Astrocyte of the cerebellum (primary cell): ENCODE measurements at regions not wholly inside any gene's neighbourhood (a gene's known extent, or its start where the extent isn't known, plus 50 kb on each side); places are given as distances from the start of the nearest gene placed in this dataset.

Experiments used
- DNase-seq: peaks from one replicate; pipeline ENCODE4 v3.0.0-alpha.2; 2011; ENCODE audit warnings: low read depth
- H3K4me3 ChIP-seq: 2 replicates; pipeline ENCODE4 v1.5.1; 2011; ENCODE audit warnings: mild to moderate bottlenecking, low read depth, low read length, moderate library complexity
- in situ Hi-C: cut with HindIII; loops from 2 replicates; pipeline ENCODE4 v1.10.0; 2017; ENCODE audit warnings: low sequenced_read_pairs
- TF ChIP-seq, protein P1 (sequence below): IDR thresholded peaks from 2 replicates; pipeline ENCODE4 v1.5.1; 2012; ENCODE audit warnings: low read length, low read depth, moderate library complexity, mild to moderate bottlenecking; ENCODE audit errors: missing control alignments

DNA sequence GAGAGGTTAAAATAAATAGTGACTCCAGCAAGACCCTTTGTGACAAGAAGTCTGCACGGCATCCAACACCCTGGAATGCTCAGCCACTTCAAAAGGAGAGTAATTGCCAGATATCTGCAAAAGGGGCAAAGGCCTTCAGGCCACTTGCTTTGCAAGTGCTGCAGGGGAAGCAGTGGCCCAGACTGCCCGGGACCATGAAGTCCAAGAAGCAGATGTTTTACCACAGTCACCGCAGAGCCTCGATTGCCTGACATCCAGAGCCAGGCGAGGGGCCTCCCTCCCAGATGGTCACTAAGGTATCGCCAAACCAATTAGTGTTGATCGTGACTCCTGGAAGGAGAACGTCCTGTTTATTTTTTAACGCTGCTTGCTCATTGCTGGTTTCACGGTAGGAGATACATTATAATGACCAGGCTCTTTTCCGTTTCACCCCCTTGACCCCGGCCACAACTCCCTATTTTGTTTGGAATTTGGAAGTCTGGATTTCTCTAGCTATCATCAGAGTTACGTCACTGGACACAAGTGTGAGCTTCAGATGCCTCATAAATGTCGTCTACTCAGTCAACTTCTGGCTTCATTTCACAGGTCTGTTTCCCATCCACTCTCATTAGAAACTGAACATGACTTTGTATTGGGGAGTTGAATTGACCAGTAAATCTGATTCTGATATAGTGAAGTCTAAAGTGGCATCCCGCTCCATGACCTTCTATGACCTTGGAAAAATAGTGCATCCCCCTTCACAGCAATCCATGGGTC is 276.2 kb downstream of the WDR11 start:
- TF ChIP-seq, protein P1, sequence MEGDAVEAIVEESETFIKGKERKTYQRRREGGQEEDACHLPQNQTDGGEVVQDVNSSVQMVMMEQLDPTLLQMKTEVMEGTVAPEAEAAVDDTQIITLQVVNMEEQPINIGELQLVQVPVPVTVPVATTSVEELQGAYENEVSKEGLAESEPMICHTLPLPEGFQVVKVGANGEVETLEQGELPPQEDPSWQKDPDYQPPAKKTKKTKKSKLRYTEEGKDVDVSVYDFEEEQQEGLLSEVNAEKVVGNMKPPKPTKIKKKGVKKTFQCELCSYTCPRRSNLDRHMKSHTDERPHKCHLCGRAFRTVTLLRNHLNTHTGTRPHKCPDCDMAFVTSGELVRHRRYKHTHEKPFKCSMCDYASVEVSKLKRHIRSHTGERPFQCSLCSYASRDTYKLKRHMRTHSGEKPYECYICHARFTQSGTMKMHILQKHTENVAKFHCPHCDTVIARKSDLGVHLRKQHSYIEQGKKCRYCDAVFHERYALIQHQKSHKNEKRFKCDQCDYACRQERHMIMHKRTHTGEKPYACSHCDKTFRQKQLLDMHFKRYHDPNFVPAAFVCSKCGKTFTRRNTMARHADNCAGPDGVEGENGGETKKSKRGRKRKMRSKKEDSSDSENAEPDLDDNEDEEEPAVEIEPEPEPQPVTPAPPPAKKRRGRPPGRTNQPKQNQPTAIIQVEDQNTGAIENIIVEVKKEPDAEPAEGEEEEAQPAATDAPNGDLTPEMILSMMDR: no peak
- DNase-seq: no peak
- H3K4me3 ChIP-seq: no peak overlapping the region
- in situ Hi-C loops: no loop called here

DNA sequence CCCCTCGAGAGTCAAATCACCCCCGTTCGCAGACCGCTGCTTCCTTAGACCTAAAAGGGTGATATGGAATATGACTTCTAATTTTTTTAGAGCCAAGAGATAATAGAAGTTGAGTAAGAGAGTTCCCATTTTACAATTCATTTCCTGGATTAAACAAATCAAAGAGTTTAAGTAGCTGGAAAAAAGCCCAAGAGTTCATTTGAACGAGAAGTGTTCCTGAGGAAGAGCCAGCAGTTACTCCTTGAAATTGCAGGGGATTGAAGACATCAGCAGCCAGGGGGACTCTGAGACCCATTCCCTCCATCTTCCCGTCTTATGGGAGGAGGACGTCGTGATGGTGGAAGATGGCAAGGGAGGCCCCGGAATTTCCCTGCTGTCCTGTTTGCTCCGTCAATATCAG is 277.0 kb downstream of the WDR11 start:
- no peak overlapping the region for H3K4me3 ChIP-seq
- in situ Hi-C loops: no loop called here
- DNase-seq: no peak
- TF ChIP-seq, protein P1: no peak

DNA sequence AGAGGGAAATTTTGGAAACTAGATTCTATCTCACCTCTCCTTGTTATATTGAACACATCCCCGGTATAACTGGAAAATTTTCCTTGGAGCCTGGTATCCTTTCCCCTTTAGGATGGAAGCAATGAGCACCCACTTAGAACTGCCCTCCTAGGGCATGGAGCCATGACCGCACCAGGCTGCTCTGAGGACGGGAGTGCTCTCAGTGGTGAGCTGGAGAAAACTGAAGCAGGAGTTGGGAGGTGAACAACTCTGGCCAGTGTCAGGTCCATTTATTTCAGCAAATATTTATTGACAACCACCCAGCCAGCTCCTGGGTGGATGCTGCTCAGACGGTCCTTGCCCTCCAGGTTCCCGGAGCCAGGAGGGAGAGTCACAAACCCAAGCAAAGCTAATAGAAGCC is 278.1 kb downstream of the WDR11 start:
- TF ChIP-seq, protein P1: no peak
- no peak overlapping the region for H3K4me3 ChIP-seq
- in situ Hi-C loops: no loop called here
- DNase-seq: no peak

DNA sequence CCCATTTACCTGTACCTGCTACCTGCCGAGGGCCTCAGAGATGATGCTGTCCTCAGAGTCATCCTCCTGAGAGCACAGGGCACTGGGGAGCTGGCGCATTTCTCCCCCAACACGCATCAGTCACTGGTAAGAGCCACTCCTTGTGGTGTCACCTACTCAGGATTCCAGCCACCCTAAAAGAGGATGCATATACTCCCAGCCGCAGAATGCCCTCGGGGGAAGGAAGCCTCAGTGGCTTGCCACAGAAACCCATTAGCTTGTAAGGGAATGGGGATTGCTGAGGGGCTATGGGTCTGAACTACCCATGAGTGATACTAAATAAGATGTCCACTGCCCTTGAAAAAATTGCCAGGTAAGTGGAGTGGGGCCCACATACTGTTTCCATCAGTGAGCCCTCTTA is 279.2 kb downstream of the WDR11 start:
- DNase-seq: no peak
- in situ Hi-C loops: no loop called here
- TF ChIP-seq, protein P1: no peak
- H3K4me3 ChIP-seq: no peak overlapping the region

DNA sequence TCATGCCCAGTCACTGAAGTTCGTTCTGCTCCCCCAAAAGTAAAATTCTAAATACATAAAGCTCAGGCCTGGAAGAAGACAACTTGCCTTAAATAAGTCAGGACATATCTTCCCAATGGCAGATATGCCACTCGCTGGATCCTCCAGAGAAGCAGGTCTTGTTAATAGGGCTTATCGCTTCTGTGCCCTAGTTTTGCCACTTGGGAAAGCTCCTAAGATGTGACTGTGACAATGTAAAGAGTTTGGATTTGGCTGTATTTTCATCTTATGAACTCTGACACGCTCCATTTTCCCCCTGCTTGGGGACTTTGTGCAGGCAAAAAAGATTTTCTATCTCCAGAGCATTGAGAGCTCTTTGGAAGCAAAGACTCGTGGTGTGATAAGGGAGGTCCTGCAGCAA is 279.9 kb downstream of the WDR11 start:
- TF ChIP-seq, protein P1: no peak
- in situ Hi-C loops: no loop called here
- DNase-seq: no peak
- no peak overlapping the region for H3K4me3 ChIP-seq

DNA sequence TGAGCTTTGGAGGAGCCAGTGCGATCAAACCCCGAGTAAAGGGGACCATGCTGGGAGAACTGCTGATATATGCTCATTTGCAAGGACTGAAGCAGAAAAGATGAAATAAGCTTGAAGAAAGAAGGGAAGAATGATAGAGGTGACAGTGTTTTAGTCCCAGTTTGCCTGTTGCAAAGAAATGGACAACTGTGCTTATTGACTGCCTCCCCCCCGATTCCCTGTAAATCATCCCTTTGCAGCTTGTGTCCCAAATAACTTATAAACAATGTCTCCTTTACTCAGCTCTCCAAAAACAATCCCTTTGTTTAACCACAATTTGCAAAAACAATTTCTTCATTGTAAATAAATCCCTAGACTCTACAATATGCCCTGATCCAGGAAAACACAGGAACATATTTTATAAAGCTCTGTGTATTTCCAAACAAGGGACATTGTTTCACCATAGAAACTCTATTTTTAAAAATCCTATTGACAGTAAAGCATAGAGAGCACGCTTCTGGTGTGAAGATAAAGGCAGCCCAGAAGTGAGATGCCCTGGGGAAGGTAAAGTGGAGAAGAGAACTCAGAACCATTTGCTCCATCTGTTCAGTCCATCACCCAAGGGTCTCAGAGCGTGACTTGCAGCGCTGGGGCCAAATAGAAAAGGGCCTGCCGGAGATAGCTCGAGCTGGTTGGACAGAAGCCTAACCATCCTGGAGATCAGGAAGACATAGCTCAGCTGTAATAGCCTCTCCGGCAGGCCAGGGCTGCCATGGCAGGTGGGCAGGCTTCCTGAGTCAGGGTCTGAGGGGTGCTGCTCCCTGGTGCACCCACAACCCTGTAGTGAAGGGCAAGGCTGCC is 280.5 kb downstream of the WDR11 start:
- TF ChIP-seq, protein P1: no peak
- H3K4me3 ChIP-seq: no peak overlapping the region
- in situ Hi-C loops: no loop called here
- no peak for DNase-seq
